ENCODE measurements at regions not wholly inside any gene's neighbourhood (a gene's known extent, or its start where the extent isn't known, plus 50 kb on each side); places are given as distances from the start of the nearest gene placed in this dataset.

GRCh38 chr4:124061413-124061812 lies 651.1 kb downstream of the ANKRD50 start:
- no peak for TF ChIP-seq CTCF (conservative IDR thresholded peaks at IDR 0.05)
- no peak overlapping the region for H3K27ac Mint-ChIP-seq
- no peaks in the 10 kb centered on the region for H3K36me3 Mint-ChIP-seq
- peaks cover 16% of the 10 kb centered on the region for H3K4me1 Mint-ChIP-seq (ENCODE audit: unreplicated experiment)
- H3K27me3 Mint-ChIP-seq: no peaks in the 10 kb centered on the region
- DNase-seq (ENCODE audit: extremely low spot score, unreplicated experiment): no peak
- H3K4me3 Mint-ChIP-seq: no peak overlapping the region
- peaks cover 4% of the 10 kb centered on the region for H3K9me3 Mint-ChIP-seq

- Mint-ChIP-seq H3K36me3 (no peaks in the 10 kb centered on the region), H3K4me1 (ENCODE audit: unreplicated experiment) (peaks cover 11% of the 10 kb centered on the region), H3K27ac (no peak overlapping the region), H3K9me3 (peaks cover 10% of the 10 kb centered on the region), H3K27me3 (no peaks in the 10 kb centered on the region), H3K4me3 (no peak overlapping the region)
- no peak for DNase-seq (ENCODE audit: extremely low spot score, unreplicated experiment)
- no peak for TF ChIP-seq CTCF (conservative IDR thresholded peaks at IDR 0.05)
These were observed 647.1 kb downstream of the ANKRD50 start for GRCh38 chr4:124065422-124065821.

- Mint-ChIP-seq H3K4me1 (ENCODE audit: unreplicated experiment) (peaks cover 6% of the 10 kb centered on the region), H3K27ac (no peak overlapping the region), H3K9me3 (peaks cover 15% of the 10 kb centered on the region), H3K4me3 (no peak overlapping the region), H3K27me3 (no peaks in the 10 kb centered on the region), H3K36me3 (no peaks in the 10 kb centered on the region)
- DNase-seq (ENCODE audit: extremely low spot score, unreplicated experiment): no peak
- no peak for TF ChIP-seq CTCF (conservative IDR thresholded peaks at IDR 0.05)
These were observed 646.6 kb downstream of the ANKRD50 start for GRCh38 chr4:124065936-124066335.

GRCh38 chr4:124066595-124066994 lies 645.9 kb downstream of the ANKRD50 start:
- no peak overlapping the region for H3K27ac Mint-ChIP-seq
- no peaks in the 10 kb centered on the region for H3K27me3 Mint-ChIP-seq
- DNase-seq (ENCODE audit: extremely low spot score, unreplicated experiment): no peak
- H3K36me3 Mint-ChIP-seq: no peaks in the 10 kb centered on the region
- peaks cover 18% of the 10 kb centered on the region for H3K9me3 Mint-ChIP-seq
- H3K4me1 Mint-ChIP-seq (ENCODE audit: unreplicated experiment): peaks cover 5% of the 10 kb centered on the region
- no peak overlapping the region for H3K4me3 Mint-ChIP-seq
- TF ChIP-seq CTCF (conservative IDR thresholded peaks at IDR 0.05): no peak

GRCh38 chr4:124067046-124067445 lies 645.5 kb downstream of the ANKRD50 start:
- no peak overlapping the region for H3K4me3 Mint-ChIP-seq
- peaks cover 5% of the 10 kb centered on the region for H3K4me1 Mint-ChIP-seq (ENCODE audit: unreplicated experiment)
- H3K36me3 Mint-ChIP-seq: no peaks in the 10 kb centered on the region
- H3K9me3 Mint-ChIP-seq: peaks cover 18% of the 10 kb centered on the region
- no peaks in the 10 kb centered on the region for H3K27me3 Mint-ChIP-seq
- DNase-seq (ENCODE audit: extremely low spot score, unreplicated experiment): no peak
- TF ChIP-seq CTCF (conservative IDR thresholded peaks at IDR 0.05): no peak
- H3K27ac Mint-ChIP-seq: no peak overlapping the region
